ENCODE measurements at regions not wholly inside any gene's neighbourhood (a gene's known extent, or its start where the extent isn't known, plus 50 kb on each side); places are given as distances from the start of the nearest gene placed in this dataset.

DNA sequence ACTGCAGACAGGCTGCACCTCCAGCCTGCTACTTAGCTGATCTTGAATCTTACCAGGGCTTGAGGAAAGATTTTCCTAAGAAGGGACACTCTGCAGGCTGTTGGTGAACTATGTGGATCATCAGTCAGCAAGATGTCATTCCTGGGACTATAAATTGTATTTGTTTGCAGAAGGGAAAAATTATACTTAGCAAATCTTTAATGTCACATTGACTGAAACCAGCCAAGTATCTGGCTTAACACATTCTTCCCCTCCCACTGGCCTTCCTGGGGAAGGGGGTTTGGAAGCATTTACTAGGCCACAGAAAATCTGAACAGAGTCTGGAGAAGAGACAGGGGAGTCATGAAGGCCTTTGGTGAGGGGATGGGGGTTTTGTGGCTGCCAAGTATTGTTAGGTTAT, 156.7 kb upstream of the EOLA2 start:
- TF ChIP-seq, protein P1, sequence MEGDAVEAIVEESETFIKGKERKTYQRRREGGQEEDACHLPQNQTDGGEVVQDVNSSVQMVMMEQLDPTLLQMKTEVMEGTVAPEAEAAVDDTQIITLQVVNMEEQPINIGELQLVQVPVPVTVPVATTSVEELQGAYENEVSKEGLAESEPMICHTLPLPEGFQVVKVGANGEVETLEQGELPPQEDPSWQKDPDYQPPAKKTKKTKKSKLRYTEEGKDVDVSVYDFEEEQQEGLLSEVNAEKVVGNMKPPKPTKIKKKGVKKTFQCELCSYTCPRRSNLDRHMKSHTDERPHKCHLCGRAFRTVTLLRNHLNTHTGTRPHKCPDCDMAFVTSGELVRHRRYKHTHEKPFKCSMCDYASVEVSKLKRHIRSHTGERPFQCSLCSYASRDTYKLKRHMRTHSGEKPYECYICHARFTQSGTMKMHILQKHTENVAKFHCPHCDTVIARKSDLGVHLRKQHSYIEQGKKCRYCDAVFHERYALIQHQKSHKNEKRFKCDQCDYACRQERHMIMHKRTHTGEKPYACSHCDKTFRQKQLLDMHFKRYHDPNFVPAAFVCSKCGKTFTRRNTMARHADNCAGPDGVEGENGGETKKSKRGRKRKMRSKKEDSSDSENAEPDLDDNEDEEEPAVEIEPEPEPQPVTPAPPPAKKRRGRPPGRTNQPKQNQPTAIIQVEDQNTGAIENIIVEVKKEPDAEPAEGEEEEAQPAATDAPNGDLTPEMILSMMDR (IDR thresholded peaks at IDR 0.05 in 4 of 5, conservative IDR thresholded peaks at IDR 0.05 in 1 of 5): no peak
- TF ChIP-seq POLR2A (IDR thresholded peaks at IDR 0.05): no peak

Data from gastrocnemius medialis (tissue), 4 donors.